Nephron (organoid): ENCODE measurements at regions not wholly inside any gene's neighbourhood (a gene's known extent, or its start where the extent isn't known, plus 50 kb on each side); places are given as distances from the start of the nearest gene placed in this dataset.

Source experiments
- H3K27ac Mint-ChIP-seq, 3 experiments: 2 replicates each; pipeline ENCODE4 v1.8.0; 2020; ENCODE audit warnings: mixed read lengths in 3 of 3, mild to moderate bottlenecking in 2 of 3, moderate library complexity in 1 of 3
- H3K27me3 Mint-ChIP-seq: 2 replicates; pipeline ENCODE4 v1.8.0; 2021; ENCODE audit warnings: low read depth, mild to moderate bottlenecking, moderate library complexity, mixed read lengths
- H3K36me3 Mint-ChIP-seq: 2 replicates; pipeline ENCODE4 v1.8.0; 2020; ENCODE audit warnings: low read depth, mixed read lengths
- H3K4me1 Mint-ChIP-seq: 2 replicates; pipeline ENCODE4 v1.8.0; 2020; ENCODE audit warnings: mixed read lengths
- H3K4me3 Mint-ChIP-seq, 3 experiments: 2 replicates each; pipeline ENCODE4 v1.8.0; 2020; ENCODE audit warnings: mild to moderate bottlenecking in 3 of 3, mixed read lengths in 3 of 3, moderate library complexity in 2 of 3
- H3K9me3 Mint-ChIP-seq: 2 replicates; pipeline ENCODE4 v1.8.0; 2020; ENCODE audit warnings: mixed read lengths
- TF ChIP-seq, protein P1 (sequence below), 3 experiments: fragments of 200-600 bp; sonication (generic); IDR thresholded peaks; one replicate each; pipeline ENCODE4 v1.5.0; 2021; ENCODE audit warnings: antibody characterized with exemption in 3 of 3; ENCODE audit not compliant: unreplicated experiment in 3 of 3

DNA sequence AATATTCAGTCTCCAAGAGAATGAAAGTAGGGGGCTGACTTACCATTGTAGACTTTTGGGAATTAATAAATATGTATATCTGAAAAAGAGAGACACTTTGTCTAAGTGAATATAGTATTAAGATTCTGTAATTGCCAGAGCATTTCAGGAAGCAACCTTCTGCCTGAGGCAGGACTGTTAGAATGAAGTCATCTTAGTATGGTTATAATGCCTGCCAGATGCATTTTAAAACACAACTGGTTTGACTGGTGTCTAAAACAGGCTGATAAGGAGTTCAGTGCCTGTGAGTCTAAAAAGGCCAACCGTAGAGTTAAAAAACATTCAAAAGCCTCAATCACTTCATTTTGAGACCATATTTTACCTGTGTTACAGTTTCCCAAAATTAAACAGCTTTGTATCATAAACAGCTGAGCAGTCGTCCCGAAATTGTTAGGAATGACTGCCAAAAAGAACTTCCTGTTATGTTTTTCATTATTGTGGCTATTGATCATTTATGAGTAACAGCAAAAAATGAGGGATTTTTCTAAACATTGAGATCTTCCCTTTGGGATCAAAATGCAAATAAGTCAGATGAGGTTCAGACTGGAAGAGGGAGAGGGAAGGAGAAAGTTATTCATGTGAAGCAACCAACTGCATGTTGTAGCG, 443.9 kb downstream of the PID1 start:
- Mint-ChIP-seq H3K4me1 (no peaks in the 10 kb centered on the region), H3K36me3 (no peaks in the 10 kb centered on the region), H3K27ac (no peak overlapping the region), H3K4me3 (no peak overlapping the region), H3K27me3 (peaks cover 5% of the 10 kb centered on the region), H3K9me3 (peaks cover 3% of the 10 kb centered on the region)
- TF ChIP-seq, protein P1, sequence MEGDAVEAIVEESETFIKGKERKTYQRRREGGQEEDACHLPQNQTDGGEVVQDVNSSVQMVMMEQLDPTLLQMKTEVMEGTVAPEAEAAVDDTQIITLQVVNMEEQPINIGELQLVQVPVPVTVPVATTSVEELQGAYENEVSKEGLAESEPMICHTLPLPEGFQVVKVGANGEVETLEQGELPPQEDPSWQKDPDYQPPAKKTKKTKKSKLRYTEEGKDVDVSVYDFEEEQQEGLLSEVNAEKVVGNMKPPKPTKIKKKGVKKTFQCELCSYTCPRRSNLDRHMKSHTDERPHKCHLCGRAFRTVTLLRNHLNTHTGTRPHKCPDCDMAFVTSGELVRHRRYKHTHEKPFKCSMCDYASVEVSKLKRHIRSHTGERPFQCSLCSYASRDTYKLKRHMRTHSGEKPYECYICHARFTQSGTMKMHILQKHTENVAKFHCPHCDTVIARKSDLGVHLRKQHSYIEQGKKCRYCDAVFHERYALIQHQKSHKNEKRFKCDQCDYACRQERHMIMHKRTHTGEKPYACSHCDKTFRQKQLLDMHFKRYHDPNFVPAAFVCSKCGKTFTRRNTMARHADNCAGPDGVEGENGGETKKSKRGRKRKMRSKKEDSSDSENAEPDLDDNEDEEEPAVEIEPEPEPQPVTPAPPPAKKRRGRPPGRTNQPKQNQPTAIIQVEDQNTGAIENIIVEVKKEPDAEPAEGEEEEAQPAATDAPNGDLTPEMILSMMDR (IDR thresholded peaks at IDR 0.05; ENCODE audit: unreplicated experiment in 3 of 3), result no peak

- Mint-ChIP-seq H3K36me3 (no peaks in the 10 kb centered on the region), H3K9me3 (no peaks in the 10 kb centered on the region), H3K4me3 (no peak overlapping the region), H3K27ac (no peak overlapping the region), H3K27me3 (peaks cover 8% of the 10 kb centered on the region), H3K4me1 (no peaks in the 10 kb centered on the region)
- TF ChIP-seq, protein P1 (IDR thresholded peaks at IDR 0.05; ENCODE audit: unreplicated experiment in 3 of 3), result no peak
Observed at GRCh38 chr2:228819701-228820100, 451.4 kb downstream of the PID1 start.

DNA sequence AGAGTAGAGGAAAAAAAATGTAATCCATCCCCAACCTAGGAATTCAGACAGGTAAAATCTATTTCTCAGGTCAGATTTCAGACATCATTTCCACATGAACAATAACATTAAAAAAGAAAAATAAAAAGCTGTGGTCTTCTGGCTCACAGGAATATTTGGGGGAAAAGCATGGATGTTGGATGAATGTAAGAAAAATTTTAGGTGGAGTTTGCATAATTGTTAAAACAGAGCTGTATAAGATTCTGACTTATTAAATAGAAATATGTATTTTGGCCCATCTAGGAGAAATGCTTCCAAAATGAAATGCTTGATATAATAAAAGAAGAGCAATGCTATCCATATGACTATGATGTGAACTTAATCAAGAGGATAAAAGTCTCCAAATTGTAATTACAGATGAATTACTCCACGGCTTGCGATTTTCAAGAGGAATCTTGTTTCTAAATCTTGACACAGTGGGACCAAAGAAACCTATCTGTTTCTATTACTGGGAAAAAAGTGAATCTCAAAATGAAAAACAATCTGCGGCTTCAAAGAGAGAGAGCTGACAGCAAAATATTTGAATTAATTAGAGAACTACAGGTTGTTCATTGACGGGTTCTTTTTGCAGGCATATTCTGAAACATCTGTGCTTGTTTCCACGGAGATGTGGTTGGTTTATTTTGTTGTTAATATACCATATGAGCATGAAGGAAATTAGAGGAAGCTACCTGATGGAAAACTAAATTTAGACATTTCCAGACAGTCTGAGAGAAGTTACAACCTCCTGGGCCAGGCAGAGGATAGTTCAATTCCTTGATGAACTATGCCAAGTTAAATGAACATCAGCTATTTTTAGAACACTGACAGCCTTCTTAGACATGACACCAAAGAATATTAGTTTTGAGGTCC, 468.7 kb downstream of the PID1 start:
- no peak overlapping the region for H3K4me3 Mint-ChIP-seq
- TF ChIP-seq, protein P1 (IDR thresholded peaks at IDR 0.05; ENCODE audit: unreplicated experiment in 3 of 3), result no peak
- H3K36me3 Mint-ChIP-seq, result no peaks in the 10 kb centered on the region
- H3K9me3 Mint-ChIP-seq, result no peaks in the 10 kb centered on the region
- peak overlapping the region in 1 of 3 experiments; percentile 17 for H3K27ac Mint-ChIP-seq
- H3K27me3 Mint-ChIP-seq, result no peaks in the 10 kb centered on the region
- H3K4me1 Mint-ChIP-seq, result peaks cover 14% of the 10 kb centered on the region

GRCh38 chr2:228801451-228801850, 469.6 kb downstream of the PID1 start:
- TF ChIP-seq, protein P1 (IDR thresholded peaks at IDR 0.05; ENCODE audit: unreplicated experiment in 3 of 3), result no peak
- Mint-ChIP-seq H3K27ac (no peak overlapping the region), H3K9me3 (no peaks in the 10 kb centered on the region), H3K27me3 (no peaks in the 10 kb centered on the region), H3K4me3 (no peak overlapping the region), H3K4me1 (peaks cover 18% of the 10 kb centered on the region), H3K36me3 (no peaks in the 10 kb centered on the region)

- TF ChIP-seq, protein P1 (IDR thresholded peaks at IDR 0.05; ENCODE audit: unreplicated experiment in 3 of 3), result no peak
- no peaks in the 10 kb centered on the region for H3K36me3 Mint-ChIP-seq
- no peak overlapping the region for H3K4me3 Mint-ChIP-seq
- peaks cover 18% of the 10 kb centered on the region for H3K4me1 Mint-ChIP-seq
- peaks cover 4% of the 10 kb centered on the region for H3K27me3 Mint-ChIP-seq
- no peaks in the 10 kb centered on the region for H3K9me3 Mint-ChIP-seq
- H3K27ac Mint-ChIP-seq, result peak overlapping the region; percentile 79 to 91 (median 79)
Observed at GRCh38 chr2:228799208-228799588, 471.9 kb downstream of the PID1 start.
